Esophagus muscularis mucosa (tissue), 4 donors: ENCODE measurements at regions not wholly inside any gene's neighbourhood (a gene's known extent, or its start where the extent isn't known, plus 50 kb on each side); places are given as distances from the start of the nearest gene placed in this dataset.
"Not testable (repeated sequence)": the region's sequence is repeated elsewhere in the genome, so short reads cannot be mapped to it uniquely, and the experiment has no call there.

Experiments used
- CTCF ChIP-seq, 3 experiments: fragments of 200-600 bp in 2 of 3; fragments of 450-650 bp in 1 of 3; sonication (generic) in 2 of 3; IDR thresholded peaks; one replicate each; pipeline ENCODE4 v1.5.1; 2017 to 2019; ENCODE audit warnings: antibody characterized with exemption in 3 of 3, mild to moderate bottlenecking in 2 of 3, moderate library complexity in 1 of 3
- EP300 ChIP-seq: sonication (generic); formaldehyde crosslinking; IDR thresholded peaks from one replicate; pipeline ENCODE4 v1.6.1; 2017; ENCODE audit warnings: antibody characterized with exemption
- POLR2A ChIP-seq: fragments of 450-650 bp; IDR thresholded peaks from one replicate; pipeline ENCODE4 v1.6.1; 2017; ENCODE audit warnings: antibody characterized with exemption, moderate library complexity, mild to moderate bottlenecking, low read depth

DNA sequence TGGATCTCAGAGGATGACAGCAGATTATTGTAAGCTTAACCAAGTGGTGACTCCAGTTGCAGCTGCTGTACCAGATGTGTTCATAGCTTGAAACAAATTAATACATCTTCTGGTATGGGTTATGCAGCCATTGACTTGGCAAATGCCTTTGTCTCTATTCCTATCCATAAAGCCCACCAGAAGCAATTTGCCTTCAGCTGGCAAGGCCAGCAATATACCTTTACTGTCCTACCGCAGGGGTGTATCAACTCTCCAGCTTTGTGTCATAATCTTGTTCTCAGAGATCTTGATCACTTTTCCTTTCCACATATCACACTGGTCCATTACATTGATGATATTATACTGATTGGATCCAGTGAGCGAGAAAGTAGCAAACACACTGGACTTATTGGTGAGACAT is 59.3 kb upstream of the KRAS start:
- TF ChIP-seq CTCF (IDR thresholded peaks at IDR 0.05); POLR2A; EP300: not testable (repeated sequence)
